Mesendoderm (in vitro differentiated cells): ENCODE measurements at regions not wholly inside any gene's neighbourhood (a gene's known extent, or its start where the extent isn't known, plus 50 kb on each side); places are given as distances from the start of the nearest gene placed in this dataset.

ENCODE experiments used
- DNase-seq: peaks from one replicate; pipeline ENCODE4 v3.0.0; 2013
- H2AK5ac ChIP-seq: 2 replicates; pipeline ENCODE4 v1.6.1; 2013; ENCODE audit warnings: low read length, inconsistent platforms
- H2BK120ac ChIP-seq: 2 replicates; pipeline ENCODE4 v1.6.1; 2013; ENCODE audit warnings: low read depth, mild to moderate bottlenecking, low read length, moderate library complexity, mixed read lengths
- H2BK15ac ChIP-seq: replicated peaks from 2 replicates; pipeline ENCODE4 v1.6.1; 2013; ENCODE audit warnings: low read depth, mild to moderate bottlenecking, moderate library complexity
- H2BK5ac ChIP-seq: 2 replicates; pipeline ENCODE4 v1.6.1; 2013; ENCODE audit warnings: low read length, inconsistent platforms
- H3K18ac ChIP-seq: 2 replicates; pipeline ENCODE4 v1.6.1; 2013; ENCODE audit warnings: mild to moderate bottlenecking, low read length, mixed read lengths
- H3K23ac ChIP-seq: one replicate; pipeline ENCODE4 v1.6.1; 2013; ENCODE audit warnings: low read length
- H3K27ac ChIP-seq: 2 replicates; pipeline ENCODE4 v1.5.1; 2013; ENCODE audit warnings: low read depth, mild to moderate bottlenecking, inconsistent platforms, low read length, moderate library complexity
- H3K27me3 ChIP-seq: 2 replicates; pipeline ENCODE4 v1.6.1; 2013; ENCODE audit warnings: low read length, control low read depth, mild to moderate bottlenecking, inconsistent platforms; ENCODE audit not compliant: insufficient read depth, poor library complexity
- H3K36me3 ChIP-seq: 2 replicates; pipeline ENCODE4 v1.6.1; 2013; ENCODE audit warnings: low read length, inconsistent platforms; ENCODE audit not compliant: control insufficient read depth, insufficient read depth
- H3K4ac ChIP-seq: one replicate; pipeline ENCODE4 v1.6.1; 2013; ENCODE audit warnings: low read depth, mild to moderate bottlenecking, low read length, moderate library complexity
- H3K4me1 ChIP-seq: 2 replicates; pipeline ENCODE4 v1.6.1; 2013; ENCODE audit warnings: low read depth, low read length, inconsistent platforms; ENCODE audit not compliant: control insufficient read depth
- H3K4me2 ChIP-seq: 2 replicates; pipeline ENCODE4 v1.6.1; 2013; ENCODE audit warnings: low read length
- H3K4me3 ChIP-seq: 2 replicates; pipeline ENCODE4 v1.5.1; 2013; ENCODE audit warnings: mild to moderate bottlenecking, low read length
- H3K56ac ChIP-seq: one replicate; pipeline ENCODE4 v1.6.1; 2013; ENCODE audit warnings: low read length
- H3K79me1 ChIP-seq: 2 replicates; pipeline ENCODE4 v1.6.1; 2013; ENCODE audit warnings: low read length, inconsistent platforms
- H3K79me2 ChIP-seq: 2 replicates; pipeline ENCODE4 v1.6.1; 2013; ENCODE audit warnings: mild to moderate bottlenecking, low read length; ENCODE audit not compliant: control insufficient read depth, insufficient read depth
- H3K9ac ChIP-seq: 2 replicates; pipeline ENCODE4 v1.6.1; 2013; ENCODE audit warnings: low read length, inconsistent platforms
- H4K5ac ChIP-seq: one replicate; pipeline ENCODE4 v1.6.1; 2013; ENCODE audit warnings: low read length
- H4K8ac ChIP-seq: one replicate; pipeline ENCODE4 v1.6.1; 2013; ENCODE audit warnings: low read depth, mild to moderate bottlenecking, control low read depth, low read length, moderate library complexity
- WGBS: extraction: QIAGEN DNeasy Blood & Tissue Kit; methylation state at CpG from one replicate; pipeline ENCODE4 v1.1.7; 2013; ENCODE audit warnings: low lambda C conversion rate, missing lambda C conversion rate; ENCODE audit not compliant: insufficient coverage; ENCODE audit errors: extremely low coverage; 5-methylcytosine and 5-hydroxymethylcytosine counted together

DNA sequence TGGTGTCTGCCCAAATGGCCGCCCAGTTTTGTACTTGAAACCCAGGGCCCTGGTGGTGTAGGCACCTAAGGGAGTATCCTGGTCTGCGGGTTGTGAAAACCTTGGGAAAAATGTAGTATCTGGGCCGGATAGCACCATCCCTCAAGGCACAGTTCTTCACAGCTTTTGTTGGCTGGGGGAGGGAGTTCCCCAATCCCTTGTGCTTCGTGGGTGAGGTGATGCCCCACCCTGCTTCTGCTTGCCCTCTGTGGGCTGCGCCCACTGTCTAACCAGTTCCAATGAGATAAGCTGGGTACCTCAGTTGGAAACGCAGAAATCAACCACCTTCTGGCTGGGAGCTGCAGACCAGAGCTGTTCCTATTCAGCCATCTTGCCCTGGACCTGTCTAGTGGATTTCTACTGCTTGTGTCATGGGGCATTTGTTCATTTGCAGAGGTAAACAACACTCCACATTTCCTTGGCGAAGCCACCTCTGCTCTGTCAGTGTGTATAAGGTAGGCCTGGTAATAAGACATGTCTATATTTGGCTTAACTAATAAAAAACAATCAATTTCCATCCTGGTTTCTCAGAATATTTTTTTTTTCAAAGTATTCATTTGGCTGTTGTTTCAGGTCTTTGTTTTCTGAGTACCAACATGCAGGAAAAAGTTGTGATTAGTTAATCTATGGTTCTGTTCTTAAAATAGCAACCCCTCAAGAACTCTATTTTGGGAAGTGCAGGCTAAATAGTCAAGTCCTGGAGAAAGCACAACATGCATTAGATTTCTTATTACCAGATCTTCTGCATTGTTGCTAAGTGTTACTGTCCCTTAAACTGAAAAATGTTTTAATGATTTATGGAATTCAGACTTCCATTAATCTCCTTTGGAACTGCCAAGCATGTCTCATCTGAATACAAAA is 304.3 kb downstream of the ZIC1 start:
- no peaks in the 10 kb centered on the region for H3K79me1 ChIP-seq
- no peak overlapping the region for H2BK120ac ChIP-seq
- no peaks in the 10 kb centered on the region for H3K4me1 ChIP-seq
- no peaks in the 10 kb centered on the region for H3K36me3 ChIP-seq
- H3K9ac ChIP-seq: no peak overlapping the region
- H3K4me3 ChIP-seq: no peak overlapping the region
- H4K5ac ChIP-seq: no peak overlapping the region
- no CpG with 5 or more reads among the region's 7 CpGs for WGBS
- no peak overlapping the region for H3K23ac ChIP-seq
- no peaks in the 10 kb centered on the region for H3K27me3 ChIP-seq
- no peaks in the 10 kb centered on the region for H3K79me2 ChIP-seq
- H4K8ac ChIP-seq: no peak overlapping the region
- H3K4ac ChIP-seq: no peak overlapping the region
- H3K56ac ChIP-seq: no peak overlapping the region
- no peak for DNase-seq
- no peak overlapping the region for H2BK15ac ChIP-seq
- no peak overlapping the region for H3K18ac ChIP-seq
- H3K4me2 ChIP-seq: no peak overlapping the region
- no peak overlapping the region for H2AK5ac ChIP-seq
- no peak overlapping the region for H2BK5ac ChIP-seq
- no peak overlapping the region for H3K27ac ChIP-seq

DNA sequence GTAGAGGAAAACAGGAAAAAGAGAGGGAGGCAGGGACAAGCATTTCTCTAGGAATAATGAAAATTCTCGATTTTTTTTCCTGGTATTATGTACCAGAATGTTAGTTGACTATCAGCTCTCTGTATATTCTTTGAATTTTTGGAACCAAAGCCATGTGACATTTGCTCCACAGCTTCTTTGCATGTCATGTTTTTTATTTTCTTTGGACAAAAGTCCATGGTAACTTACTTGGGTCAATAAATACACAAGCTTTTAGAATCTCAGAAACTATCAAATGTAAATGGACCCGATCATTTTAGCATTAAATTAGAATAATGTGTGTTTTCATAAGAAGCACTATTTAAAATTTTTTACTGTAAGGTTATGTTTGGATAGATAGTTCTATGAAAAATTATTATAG is 320.5 kb downstream of the ZIC1 start:
- Histone ChIP-seq H2BK15ac (no peak overlapping the region), H3K36me3 (no peaks in the 10 kb centered on the region), H4K5ac (no peak overlapping the region), H4K8ac (no peak overlapping the region), H2AK5ac (no peak overlapping the region), H3K4me2 (no peak overlapping the region), H2BK5ac (no peak overlapping the region), H3K18ac (no peak overlapping the region), H3K4me3 (no peak overlapping the region), H3K79me2 (no peaks in the 10 kb centered on the region), H3K27me3 (no peaks in the 10 kb centered on the region), H3K56ac (no peak overlapping the region), H3K79me1 (no peaks in the 10 kb centered on the region), H3K9ac (no peak overlapping the region), H2BK120ac (no peak overlapping the region), H3K4ac (no peak overlapping the region), H3K23ac (no peak overlapping the region), H3K4me1 (no peaks in the 10 kb centered on the region), H3K27ac (no peak overlapping the region)
- no peak for DNase-seq
- no CpG with 5 or more reads among the region's 2 CpGs for WGBS

DNA sequence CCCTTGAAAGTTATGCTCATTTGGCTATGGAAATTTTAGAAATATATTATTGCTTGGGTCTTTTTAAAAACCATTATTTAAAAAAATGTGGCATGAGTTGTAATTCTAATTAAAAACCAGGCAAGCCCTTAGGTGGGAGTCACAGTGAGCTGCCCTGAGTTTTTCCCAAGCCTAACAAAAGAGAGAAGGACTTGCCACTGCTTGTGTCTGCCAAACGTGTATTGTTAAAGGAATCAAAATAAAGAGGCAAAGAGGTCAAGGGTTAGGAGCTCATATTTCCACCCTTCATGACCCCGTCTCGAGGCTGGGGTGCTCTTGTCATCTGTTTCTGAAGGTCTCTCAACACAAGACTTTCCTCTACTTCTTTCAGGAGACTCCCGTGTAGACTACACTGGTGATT is 321.1 kb downstream of the ZIC1 start:
- H3K79me2 ChIP-seq: no peaks in the 10 kb centered on the region
- no peaks in the 10 kb centered on the region for H3K4me1 ChIP-seq
- no peak overlapping the region for H3K23ac ChIP-seq
- no peak overlapping the region for H3K18ac ChIP-seq
- no peak overlapping the region for H2BK120ac ChIP-seq
- H4K5ac ChIP-seq: no peak overlapping the region
- no peak overlapping the region for H3K4me2 ChIP-seq
- no peak overlapping the region for H2AK5ac ChIP-seq
- H3K56ac ChIP-seq: no peak overlapping the region
- no peak overlapping the region for H3K4me3 ChIP-seq
- H3K79me1 ChIP-seq: no peaks in the 10 kb centered on the region
- no peak overlapping the region for H3K4ac ChIP-seq
- no peak overlapping the region for H3K9ac ChIP-seq
- no peaks in the 10 kb centered on the region for H3K27me3 ChIP-seq
- H2BK15ac ChIP-seq: no peak overlapping the region
- no CpG with 5 or more reads among the region's 4 CpGs for WGBS
- H3K27ac ChIP-seq: no peak overlapping the region
- DNase-seq: no peak
- no peak overlapping the region for H2BK5ac ChIP-seq
- no peak overlapping the region for H4K8ac ChIP-seq
- H3K36me3 ChIP-seq: no peaks in the 10 kb centered on the region

- no peaks in the 10 kb centered on the region for H3K4me1 ChIP-seq
- no peak overlapping the region for H3K4me2 ChIP-seq
- WGBS: no CpG with 5 or more reads among the region's 2 CpGs
- no peak overlapping the region for H3K4ac ChIP-seq
- no peak overlapping the region for H3K23ac ChIP-seq
- no peak overlapping the region for H3K56ac ChIP-seq
- no peak overlapping the region for H4K5ac ChIP-seq
- H4K8ac ChIP-seq: no peak overlapping the region
- no peaks in the 10 kb centered on the region for H3K36me3 ChIP-seq
- no peak overlapping the region for H2BK15ac ChIP-seq
- no peak for DNase-seq
- no peak overlapping the region for H3K4me3 ChIP-seq
- no peak overlapping the region for H2AK5ac ChIP-seq
- H3K79me1 ChIP-seq: no peaks in the 10 kb centered on the region
- H3K79me2 ChIP-seq: no peaks in the 10 kb centered on the region
- H2BK120ac ChIP-seq: no peak overlapping the region
- no peak overlapping the region for H3K27ac ChIP-seq
- H2BK5ac ChIP-seq: no peak overlapping the region
- H3K18ac ChIP-seq: no peak overlapping the region
- H3K9ac ChIP-seq: no peak overlapping the region
- H3K27me3 ChIP-seq: no peaks in the 10 kb centered on the region
Observed at GRCh38 chr3:147733217-147733616, 324.1 kb downstream of the ZIC1 start.

- Histone ChIP-seq H3K79me2 (no peaks in the 10 kb centered on the region), H3K27ac (no peak overlapping the region), H3K36me3 (no peaks in the 10 kb centered on the region), H3K27me3 (no peaks in the 10 kb centered on the region), H3K4me1 (no peaks in the 10 kb centered on the region), H3K4ac (no peak overlapping the region), H3K23ac (no peak overlapping the region), H3K79me1 (no peaks in the 10 kb centered on the region), H2AK5ac (no peak overlapping the region), H3K4me2 (no peak overlapping the region), H4K5ac (no peak overlapping the region), H3K18ac (no peak overlapping the region), H2BK5ac (no peak overlapping the region), H2BK15ac (no peak overlapping the region), H3K4me3 (no peak overlapping the region), H4K8ac (no peak overlapping the region), H2BK120ac (no peak overlapping the region), H3K56ac (no peak overlapping the region), H3K9ac (no peak overlapping the region)
- WGBS: no CpG with 5 or more reads among the region's 3 CpGs
- DNase-seq: no peak
Observed at GRCh38 chr3:147735616-147736015, 326.5 kb downstream of the ZIC1 start.

GRCh38 chr3:147736226-147736625 is 327.1 kb downstream of the ZIC1 start:
- Histone ChIP-seq H2AK5ac (no peak overlapping the region), H3K27ac (no peak overlapping the region), H3K4ac (no peak overlapping the region), H3K56ac (no peak overlapping the region), H2BK15ac (no peak overlapping the region), H3K9ac (no peak overlapping the region), H4K8ac (no peak overlapping the region), H3K4me3 (no peak overlapping the region), H4K5ac (no peak overlapping the region), H2BK5ac (no peak overlapping the region), H3K36me3 (no peaks in the 10 kb centered on the region), H3K27me3 (no peaks in the 10 kb centered on the region), H3K4me1 (no peaks in the 10 kb centered on the region), H3K18ac (no peak overlapping the region), H3K23ac (no peak overlapping the region), H3K79me1 (no peaks in the 10 kb centered on the region), H2BK120ac (no peak overlapping the region), H3K4me2 (no peak overlapping the region), H3K79me2 (no peaks in the 10 kb centered on the region)
- DNase-seq: no peak
- WGBS: no CpG with 5 or more reads among the region's 2 CpGs
